GM08714 (cell line): ENCODE measurements at regions not wholly inside any gene's neighbourhood (a gene's known extent, or its start where the extent isn't known, plus 50 kb on each side); places are given as distances from the start of the nearest gene placed in this dataset.

Source experiments
- H3K4me3 ChIP-seq: fragments of 200-500 bp; sonication (Bioruptor generic); 2 replicates; pipeline ENCODE4 v1.5.1; 2014; ENCODE audit warnings: mild to moderate bottlenecking, low read length, inconsistent platforms
- ZNF274 ChIP-seq: IDR thresholded peaks from 2 replicates; pipeline ENCODE4 v1.6.1; 2012; ENCODE audit warnings: mild to moderate bottlenecking, low read depth, low read length

DNA sequence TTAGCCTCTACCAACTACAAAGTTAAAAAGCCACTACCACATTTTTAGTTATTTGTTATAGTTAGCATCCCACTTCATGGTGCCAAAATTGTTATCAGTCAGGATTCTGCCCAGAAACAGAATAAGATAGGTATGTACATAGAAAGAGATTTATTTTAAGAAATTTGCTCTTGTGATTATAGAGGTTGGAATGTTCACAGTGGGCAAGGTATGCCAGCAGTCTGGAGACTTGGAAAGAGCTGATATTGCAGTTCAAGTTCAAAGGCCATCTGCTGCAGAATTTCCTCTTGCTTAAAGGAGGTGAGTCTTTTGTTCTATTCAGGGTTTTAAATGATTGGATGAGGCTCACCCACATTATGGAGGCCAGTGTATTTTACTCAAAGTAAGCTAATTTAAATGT lies 143.8 kb upstream of the POU1F1 start:
- TF ChIP-seq ZNF274 = no peak
- no peak overlapping the region for H3K4me3 ChIP-seq

DNA sequence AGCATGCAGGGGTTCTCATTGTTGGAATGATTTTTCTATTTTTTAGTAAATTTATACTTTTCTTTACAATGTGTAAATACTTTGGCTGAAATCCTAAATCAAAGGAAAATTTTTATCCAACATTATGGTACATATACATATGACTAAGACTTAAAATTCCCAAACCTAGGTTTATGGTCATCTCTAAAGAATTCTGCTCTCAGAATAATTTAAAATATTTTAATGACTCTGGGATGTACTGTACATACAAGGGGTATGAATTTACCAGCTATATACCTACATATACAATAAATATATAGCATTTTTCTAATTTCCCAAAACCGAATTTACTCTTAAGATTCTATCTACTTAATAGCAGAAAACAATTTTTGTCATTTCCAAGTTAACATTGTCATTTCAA lies 137.9 kb upstream of the POU1F1 start:
- TF ChIP-seq ZNF274 = no peak
- no peak overlapping the region for H3K4me3 ChIP-seq

DNA sequence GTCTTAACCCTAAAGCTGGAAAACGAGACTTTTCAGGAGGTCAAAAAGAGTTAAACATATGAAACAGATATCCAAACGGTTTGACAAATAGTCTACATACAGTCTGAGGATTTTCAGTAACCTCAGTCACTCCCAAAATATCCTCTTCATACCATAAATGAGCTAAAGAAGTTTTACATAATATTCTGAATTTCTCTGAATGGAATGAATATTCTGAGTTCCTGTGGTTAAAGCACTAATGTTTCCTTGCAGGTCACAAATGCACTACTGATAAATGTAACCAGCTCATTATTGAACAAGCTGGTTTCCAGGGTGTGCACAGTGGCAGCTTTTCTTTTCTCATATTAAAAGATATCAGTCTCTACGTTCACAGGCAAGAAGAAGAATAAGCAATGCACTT lies 137.4 kb upstream of the POU1F1 start:
- no peak overlapping the region for H3K4me3 ChIP-seq
- TF ChIP-seq ZNF274 = no peak

DNA sequence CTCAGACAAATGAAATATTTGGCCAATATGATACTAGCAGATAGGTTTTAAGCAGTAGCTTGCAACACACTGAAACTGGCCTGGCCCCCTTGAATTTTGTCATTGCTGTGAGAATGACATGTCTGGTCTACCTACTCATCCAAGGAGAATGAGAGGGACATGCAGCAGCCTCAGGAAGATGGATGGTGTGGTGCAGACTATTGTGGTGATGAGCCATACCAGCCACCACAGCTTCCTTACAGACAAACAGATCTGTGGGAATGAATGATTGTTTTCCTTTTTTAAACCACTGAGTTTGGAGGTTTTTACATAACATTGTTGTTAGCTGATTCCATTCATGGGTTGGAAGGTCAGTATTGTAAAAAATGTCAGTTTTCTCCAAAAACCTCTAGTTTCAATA lies 133.7 kb upstream of the POU1F1 start:
- H3K4me3 ChIP-seq = no peak overlapping the region
- TF ChIP-seq ZNF274 = no peak

DNA sequence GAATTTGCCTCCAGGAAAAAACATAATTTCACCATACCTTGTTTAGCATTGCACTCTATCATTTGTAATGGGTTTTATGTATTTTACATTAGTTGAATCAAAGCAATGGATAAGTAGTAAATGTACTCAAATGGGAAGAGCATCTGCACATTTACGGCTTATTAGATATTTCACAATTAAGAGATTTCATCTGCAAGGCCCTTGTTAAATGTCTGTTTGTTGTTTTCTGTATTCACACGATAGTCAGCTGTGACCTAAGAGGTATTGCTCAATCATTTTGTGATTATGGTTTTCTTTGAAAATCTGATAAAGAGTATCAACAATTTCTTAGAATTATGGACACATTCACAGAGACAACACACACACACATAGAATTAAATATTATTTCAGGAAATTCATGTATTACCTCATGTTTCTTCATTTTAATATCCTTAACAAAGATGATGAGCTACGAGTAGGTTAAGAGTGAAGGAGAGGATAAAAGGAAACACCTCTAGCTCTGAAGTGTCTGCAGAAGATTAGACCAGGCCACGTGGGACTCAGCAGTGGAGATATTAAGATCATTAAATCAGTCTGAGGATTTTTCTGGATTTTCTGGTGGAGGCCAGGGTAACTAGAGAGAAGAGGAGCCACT lies 121.9 kb upstream of the POU1F1 start:
- TF ChIP-seq ZNF274 = no peak
- H3K4me3 ChIP-seq = no peak overlapping the region

DNA sequence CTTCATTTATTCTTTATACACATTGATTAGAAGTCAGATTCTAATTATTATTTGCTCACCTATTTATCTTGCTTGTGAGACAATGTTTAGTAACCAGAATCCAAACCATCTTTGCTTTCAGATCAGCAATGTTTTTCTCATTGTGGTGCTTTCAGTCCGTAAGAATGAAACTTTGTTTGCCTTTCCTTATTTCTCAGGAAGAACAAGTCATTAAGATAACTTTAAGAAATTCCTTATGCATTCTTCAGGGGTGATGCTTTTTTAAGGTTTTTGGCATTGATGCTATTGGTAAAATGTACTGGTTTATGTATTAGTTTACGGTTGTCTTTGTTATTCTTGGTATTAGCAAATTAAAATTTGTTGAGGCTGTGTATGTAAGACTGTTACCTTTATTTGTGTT lies 120.8 kb upstream of the POU1F1 start:
- H3K4me3 ChIP-seq = no peak overlapping the region
- TF ChIP-seq ZNF274 = no peak

DNA sequence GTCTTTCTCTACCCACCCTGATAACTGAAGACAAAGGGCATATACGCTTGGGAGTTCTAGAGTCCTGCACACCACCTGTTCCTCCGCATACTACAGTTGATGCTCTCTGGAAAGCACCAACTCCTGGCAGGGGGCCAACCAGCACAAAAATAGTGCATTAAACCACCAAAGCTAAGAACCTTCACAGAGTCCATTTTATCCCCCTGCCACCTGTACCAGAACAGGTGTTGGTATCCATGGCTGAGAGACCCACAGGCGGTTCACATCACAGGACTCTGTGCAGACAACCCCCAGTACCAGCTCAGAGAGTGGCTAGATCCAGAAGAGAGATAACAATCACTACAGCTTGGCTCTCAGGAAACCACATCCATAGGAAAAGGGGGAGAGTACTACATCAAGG lies 114.4 kb upstream of the POU1F1 start:
- no peak overlapping the region for H3K4me3 ChIP-seq
- no peak for TF ChIP-seq ZNF274

DNA sequence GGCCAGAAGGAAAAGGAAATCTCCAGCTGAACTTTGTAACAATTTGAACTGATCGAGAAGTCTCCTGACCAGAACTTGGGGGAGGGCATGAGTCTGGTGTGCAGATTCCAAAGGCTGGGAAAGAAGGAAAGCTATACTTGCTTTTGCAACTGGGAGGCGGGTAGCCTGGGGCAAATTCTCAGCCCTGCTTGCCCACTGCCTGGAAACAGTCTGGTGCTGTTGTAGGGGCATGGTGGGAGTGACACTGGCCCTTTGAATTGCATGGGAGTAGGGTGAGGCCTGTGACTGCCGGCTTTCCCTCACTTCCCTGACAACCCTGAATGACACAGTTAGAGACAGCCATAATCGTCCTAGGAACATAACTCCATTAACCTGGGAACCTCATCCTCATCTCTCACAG lies 114.0 kb upstream of the POU1F1 start:
- H3K4me3 ChIP-seq = no peak overlapping the region
- no peak for TF ChIP-seq ZNF274

DNA sequence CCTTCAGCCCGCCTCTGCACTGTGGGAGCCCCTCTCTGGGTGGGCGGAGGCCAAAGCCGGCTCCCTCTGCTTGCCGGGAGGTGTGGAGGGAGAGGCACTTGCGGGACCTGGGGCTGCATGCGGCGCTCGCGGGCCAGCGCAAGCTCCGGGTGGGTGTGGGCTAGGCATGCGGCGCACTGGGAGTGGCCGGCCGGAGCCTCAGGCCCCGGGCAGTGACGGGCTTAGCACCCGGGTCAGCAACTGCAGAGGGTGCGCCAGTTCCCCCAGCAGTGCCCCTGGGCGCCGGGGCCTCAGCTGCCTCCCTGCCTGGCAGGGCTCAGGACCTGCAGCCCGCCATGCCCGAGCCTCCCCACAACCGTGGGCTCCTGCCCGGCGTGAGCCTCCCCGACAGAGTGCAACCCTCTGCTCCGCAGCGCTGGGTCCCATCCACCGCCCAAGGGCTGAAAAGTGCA lies 98.9 kb upstream of the POU1F1 start:
- TF ChIP-seq ZNF274 = no peak
- H3K4me3 ChIP-seq = no peak overlapping the region

DNA sequence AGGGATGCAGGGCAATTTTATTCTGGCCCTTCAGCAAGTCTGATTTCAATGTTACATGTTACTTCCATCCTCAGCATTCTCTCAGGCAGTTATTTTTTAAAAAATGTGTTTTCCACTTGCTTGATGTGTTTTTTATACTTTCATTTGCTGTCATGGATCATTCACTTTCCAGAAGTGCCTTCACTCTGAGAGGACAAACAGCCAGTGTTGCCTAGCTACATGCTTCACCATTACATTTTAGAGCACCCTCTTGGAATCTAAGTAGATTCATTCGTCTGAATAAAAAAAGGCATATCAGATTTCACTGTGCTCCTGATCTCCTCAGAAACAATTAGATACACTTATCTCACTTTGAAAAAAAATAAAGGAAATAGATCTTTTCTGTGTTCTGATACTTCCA lies 93.6 kb upstream of the POU1F1 start:
- H3K4me3 ChIP-seq = no peak overlapping the region
- TF ChIP-seq ZNF274 = no peak

DNA sequence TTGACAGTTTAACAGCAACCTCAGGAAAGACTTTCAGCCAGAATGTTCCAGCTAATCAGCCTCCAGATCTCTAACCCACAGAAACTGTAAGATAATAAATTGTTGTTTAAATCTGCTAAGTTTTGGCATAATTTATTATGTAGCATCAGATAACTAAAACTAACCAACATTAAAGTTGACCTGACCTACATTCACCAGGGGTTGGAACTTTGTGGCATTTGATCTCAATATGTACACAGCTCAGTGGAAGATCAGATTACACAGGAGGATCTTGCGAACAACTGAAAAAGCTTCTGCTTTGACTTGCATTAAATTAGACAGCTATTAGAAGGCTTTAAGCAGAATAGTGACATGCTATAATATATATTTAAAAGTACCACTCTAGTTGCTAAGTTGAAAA lies 91.4 kb upstream of the POU1F1 start:
- TF ChIP-seq ZNF274 = no peak

DNA sequence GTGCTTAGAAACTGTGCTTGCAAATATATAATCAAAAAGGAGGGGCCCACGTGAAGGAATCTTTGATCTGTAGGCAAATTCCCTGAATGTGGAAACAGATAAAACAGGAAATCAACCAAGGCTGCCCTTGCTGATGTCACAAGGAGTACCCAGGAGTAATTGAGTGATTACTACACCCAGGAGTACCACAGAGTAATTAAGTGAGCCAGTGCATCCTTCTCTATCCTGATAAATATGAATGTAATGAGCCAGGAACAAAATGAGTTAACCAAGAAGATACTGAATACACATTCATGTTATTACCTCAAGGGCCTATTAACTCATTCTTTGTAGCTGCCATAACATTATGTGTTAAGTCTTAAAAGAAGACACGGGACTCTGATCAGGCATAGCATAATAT lies 87.3 kb upstream of the POU1F1 start:
- no peak for TF ChIP-seq ZNF274

More for the DNA sequence above, 91.4 kb upstream of the POU1F1 start:
- no peak overlapping the region for H3K4me3 ChIP-seq

DNA sequence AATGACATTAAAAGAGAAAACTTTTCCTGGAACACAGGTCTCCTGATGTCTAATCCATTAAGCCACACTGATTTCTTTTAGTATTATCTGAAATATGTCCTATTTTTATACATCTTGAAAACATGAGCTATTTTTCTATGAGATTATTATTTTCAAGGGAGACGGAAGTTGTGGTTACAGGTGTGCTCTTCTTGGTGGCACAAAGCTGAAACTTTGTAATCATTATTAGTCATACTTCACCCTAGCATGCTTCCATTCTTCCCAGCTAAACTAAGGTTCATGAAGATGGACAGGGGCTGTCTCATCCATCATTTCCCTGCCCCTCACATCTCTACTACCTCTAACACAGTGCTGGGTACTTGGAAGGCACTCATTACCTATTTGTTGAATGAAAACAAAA lies 85.6 kb upstream of the POU1F1 start:
- TF ChIP-seq ZNF274 = no peak

More for the DNA sequence above, 87.3 kb upstream of the POU1F1 start:
- H3K4me3 ChIP-seq = no peak overlapping the region

DNA sequence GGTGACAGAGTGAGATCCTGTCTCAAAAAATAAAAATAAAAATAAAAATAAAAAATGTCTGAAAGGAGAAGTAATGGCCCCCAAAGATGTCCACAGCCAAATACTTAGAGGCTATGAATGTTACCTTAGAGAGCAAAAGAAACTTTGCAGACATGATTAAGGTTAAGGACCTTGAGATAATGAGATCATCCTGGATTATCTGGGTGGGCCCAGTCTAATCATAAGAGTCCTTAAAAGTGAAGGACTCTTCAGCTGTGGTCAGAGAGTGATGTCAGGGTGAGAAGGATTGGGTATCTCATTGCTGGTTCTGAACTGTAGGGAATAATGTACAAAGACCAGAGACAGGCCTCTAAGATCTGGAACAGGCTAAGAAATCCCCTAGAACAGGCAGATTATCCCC lies 84.9 kb upstream of the POU1F1 start:
- no peak for TF ChIP-seq ZNF274
- no peak overlapping the region for H3K4me3 ChIP-seq

More for the DNA sequence above, 85.6 kb upstream of the POU1F1 start:
- no peak overlapping the region for H3K4me3 ChIP-seq

DNA sequence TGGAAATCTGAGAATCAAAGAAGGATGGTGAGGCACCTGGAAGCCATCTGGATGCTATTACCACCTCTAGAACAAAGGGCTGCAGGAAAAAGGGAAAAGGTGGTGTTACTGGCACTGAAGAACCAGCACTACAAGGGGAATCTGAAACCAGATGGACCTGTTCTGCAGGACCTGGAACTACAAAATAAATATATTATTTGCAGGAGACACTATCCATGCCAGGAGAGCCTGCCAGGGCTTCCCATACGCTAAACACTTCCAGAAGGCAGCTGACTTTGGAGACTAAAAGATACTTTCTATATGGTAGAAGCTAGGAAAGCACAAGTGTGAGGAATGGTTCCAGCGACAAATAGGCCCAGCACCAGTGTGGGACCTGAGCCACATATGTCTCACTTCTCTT lies 83.4 kb upstream of the POU1F1 start:
- H3K4me3 ChIP-seq = no peak overlapping the region
- TF ChIP-seq ZNF274 = no peak

DNA sequence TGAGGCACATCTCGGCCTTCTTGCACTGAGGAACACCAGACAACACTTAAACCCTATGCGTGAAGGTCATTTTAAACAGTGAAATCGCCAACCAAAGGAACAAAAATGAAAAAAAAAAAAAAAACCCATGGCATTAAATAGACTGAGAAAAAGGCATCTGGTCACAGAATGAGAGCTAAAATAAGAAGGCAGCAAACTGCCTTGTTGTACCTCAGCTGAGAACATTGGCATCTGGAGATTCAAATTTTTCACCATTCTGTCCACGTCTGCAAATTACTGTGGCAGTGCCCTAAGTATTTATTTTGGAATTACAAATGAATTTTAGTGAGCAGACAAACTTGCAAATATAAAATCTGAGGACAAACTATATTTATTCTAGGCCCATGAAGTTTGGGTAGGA lies 82.6 kb upstream of the POU1F1 start:
- TF ChIP-seq ZNF274 = no peak
- no peak overlapping the region for H3K4me3 ChIP-seq
